ENCODE measurements at regions not wholly inside any gene's neighbourhood (a gene's known extent, or its start where the extent isn't known, plus 50 kb on each side); places are given as distances from the start of the nearest gene placed in this dataset.

- TF ChIP-seq, protein P1, sequence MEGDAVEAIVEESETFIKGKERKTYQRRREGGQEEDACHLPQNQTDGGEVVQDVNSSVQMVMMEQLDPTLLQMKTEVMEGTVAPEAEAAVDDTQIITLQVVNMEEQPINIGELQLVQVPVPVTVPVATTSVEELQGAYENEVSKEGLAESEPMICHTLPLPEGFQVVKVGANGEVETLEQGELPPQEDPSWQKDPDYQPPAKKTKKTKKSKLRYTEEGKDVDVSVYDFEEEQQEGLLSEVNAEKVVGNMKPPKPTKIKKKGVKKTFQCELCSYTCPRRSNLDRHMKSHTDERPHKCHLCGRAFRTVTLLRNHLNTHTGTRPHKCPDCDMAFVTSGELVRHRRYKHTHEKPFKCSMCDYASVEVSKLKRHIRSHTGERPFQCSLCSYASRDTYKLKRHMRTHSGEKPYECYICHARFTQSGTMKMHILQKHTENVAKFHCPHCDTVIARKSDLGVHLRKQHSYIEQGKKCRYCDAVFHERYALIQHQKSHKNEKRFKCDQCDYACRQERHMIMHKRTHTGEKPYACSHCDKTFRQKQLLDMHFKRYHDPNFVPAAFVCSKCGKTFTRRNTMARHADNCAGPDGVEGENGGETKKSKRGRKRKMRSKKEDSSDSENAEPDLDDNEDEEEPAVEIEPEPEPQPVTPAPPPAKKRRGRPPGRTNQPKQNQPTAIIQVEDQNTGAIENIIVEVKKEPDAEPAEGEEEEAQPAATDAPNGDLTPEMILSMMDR (IDR thresholded peaks at IDR 0.05; ENCODE audit: low read depth, low read length, missing control alignments) = no peak
- no peak overlapping the region for H3K4me3 ChIP-seq (replicated peaks; ENCODE audit: low read depth, low read length)
- no peak for DNase-seq (ENCODE audit: extremely low read depth, low read depth)
These were observed 212.0 kb upstream of the SPRY2 start for GRCh38 chr13:80552851-80553440.

DNA sequence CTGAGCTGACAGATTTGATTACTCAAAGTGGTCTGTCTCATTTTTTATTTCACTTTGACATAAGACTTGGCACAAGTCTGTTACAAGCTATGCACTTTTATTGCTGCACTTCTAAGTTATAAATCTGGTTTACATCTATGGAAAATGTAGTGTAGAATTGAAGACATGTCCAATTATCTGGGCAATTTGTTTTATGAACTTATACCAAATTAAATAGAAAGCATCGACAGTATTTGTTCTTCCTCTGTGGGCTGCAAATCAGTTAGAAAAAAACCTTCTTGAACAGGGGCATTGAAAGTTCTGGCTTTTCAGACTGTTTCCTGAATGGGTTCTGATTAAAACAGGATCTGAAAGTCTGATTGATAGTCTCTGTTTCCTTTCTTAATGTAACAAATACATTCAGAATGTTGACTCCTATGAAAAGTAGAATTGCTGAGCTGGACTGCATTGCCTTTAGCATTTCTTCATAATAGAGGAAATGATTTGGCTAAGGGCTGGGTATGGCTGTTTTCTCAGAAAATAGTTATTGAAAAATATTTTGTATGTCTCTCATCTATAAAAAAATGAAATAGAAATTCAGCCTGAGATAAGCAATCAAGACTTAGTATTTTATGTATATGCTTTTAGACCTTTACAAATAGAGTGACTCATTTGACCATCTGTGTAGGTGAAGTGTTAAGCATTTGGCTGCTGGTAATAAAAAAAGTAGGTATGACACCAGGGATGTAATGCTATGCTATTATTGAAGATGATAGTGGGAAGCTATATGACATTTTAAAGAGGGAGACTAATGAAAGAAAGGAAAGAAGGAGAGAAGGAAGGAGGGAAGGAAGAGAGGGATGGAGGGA lies 210.9 kb upstream of the SPRY2 start:
- no peak for DNase-seq (ENCODE audit: extremely low read depth, low read depth)
- H3K4me3 ChIP-seq (replicated peaks; ENCODE audit: low read depth, low read length) = no peak overlapping the region
- TF ChIP-seq, protein P1 (IDR thresholded peaks at IDR 0.05; ENCODE audit: low read depth, low read length, missing control alignments) = no peak

DNA sequence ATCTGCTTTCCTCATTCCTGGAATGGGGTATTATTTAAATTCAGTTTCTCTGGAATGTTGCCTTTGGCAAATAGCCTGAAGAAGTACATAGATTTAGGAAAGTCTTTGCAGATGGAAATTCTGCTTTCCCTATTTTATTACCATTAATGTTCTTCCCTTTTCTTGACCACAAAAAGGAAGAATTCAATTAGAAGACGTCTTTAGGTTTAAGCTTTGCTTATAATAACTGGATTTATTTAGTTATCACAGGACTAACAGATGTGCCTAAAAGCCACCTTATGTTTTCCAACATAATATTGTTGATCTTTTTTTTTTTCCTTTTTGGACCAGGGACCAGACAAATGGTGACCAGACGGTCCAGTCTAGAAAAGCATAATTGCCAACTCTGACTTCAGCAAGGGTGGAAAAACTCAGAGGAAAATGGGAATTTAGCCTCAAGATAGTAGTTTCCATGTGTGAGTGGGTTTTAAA lies 210.1 kb upstream of the SPRY2 start:
- no peak overlapping the region for H3K4me3 ChIP-seq (replicated peaks; ENCODE audit: low read depth, low read length)
- DNase-seq (ENCODE audit: extremely low read depth, low read depth) = no peak
- TF ChIP-seq, protein P1 (IDR thresholded peaks at IDR 0.05; ENCODE audit: low read depth, low read length, missing control alignments) = no peak

- no peak for DNase-seq (ENCODE audit: extremely low read depth, low read depth)
- no peak overlapping the region for H3K4me3 ChIP-seq (replicated peaks; ENCODE audit: low read depth, low read length)
- TF ChIP-seq, protein P1 (IDR thresholded peaks at IDR 0.05; ENCODE audit: low read depth, low read length, missing control alignments) = no peak
These were observed 208.0 kb upstream of the SPRY2 start for GRCh38 chr13:80548915-80549314.

- no peak for DNase-seq (ENCODE audit: extremely low read depth, low read depth)
- TF ChIP-seq, protein P1 (IDR thresholded peaks at IDR 0.05; ENCODE audit: low read depth, low read length, missing control alignments) = no peak
- no peak overlapping the region for H3K4me3 ChIP-seq (replicated peaks; ENCODE audit: low read depth, low read length)
These were observed 207.2 kb upstream of the SPRY2 start for GRCh38 chr13:80547885-80548825.

DNA sequence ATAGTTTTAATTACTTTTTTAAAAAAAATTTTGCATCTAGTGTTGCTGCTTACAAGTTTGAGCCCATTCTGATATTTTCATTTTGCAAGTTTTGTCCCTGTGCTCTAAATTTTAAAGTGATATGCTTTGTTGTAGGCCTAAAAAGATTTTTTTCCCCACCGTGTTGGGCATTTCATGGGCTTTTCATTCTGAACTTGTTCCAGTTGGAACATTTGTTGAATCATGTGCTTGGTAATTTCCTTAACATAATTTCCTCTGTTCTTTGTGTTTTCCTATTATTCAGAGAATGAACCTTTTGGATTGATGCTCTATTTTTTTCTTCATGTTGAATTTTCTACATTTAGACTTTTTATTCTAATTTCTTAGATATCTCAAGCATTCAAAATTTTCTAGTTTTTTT lies 206.4 kb upstream of the SPRY2 start:
- TF ChIP-seq, protein P1 (IDR thresholded peaks at IDR 0.05; ENCODE audit: low read depth, low read length, missing control alignments) = no peak
- H3K4me3 ChIP-seq (replicated peaks; ENCODE audit: low read depth, low read length) = no peak overlapping the region
- no peak for DNase-seq (ENCODE audit: extremely low read depth, low read depth)
